ENCODE measurements at regions not wholly inside any gene's neighbourhood (a gene's known extent, or its start where the extent isn't known, plus 50 kb on each side); places are given as distances from the start of the nearest gene placed in this dataset.

GRCh38 chr14:101215266-101215665, 311.7 kb upstream of the RTL1 start:
- TF ChIP-seq CTCF (IDR thresholded peaks at IDR 0.05) (no peak), ZFX (IDR thresholded peaks at IDR 0.05; ENCODE audit: borderline replicate concordance) (no peak)

All from 22Rv1 (cell line).